ENCODE measurements at regions not wholly inside any gene's neighbourhood (a gene's known extent, or its start where the extent isn't known, plus 50 kb on each side); places are given as distances from the start of the nearest gene placed in this dataset.

DNA sequence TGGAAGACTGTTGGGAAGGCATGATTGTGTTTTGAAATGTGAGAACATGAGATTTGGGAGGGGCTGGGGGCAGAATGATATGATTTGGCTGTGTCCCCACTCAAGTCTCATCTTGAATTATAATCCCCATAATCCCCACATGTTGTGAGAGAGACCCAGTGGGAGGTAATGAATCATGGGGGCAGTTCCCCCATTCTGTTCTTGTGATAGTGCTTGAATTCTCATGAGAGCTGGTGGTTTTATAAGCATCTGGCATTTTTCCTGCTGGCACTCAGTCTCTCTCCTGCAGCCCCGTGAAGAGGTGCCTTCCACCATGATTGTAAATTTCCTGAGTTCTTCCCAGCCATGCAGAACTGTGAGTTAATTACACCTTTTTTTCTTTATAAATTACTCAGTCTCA, 430.5 kb downstream of the OTOL1 start:
- no peak for TF ChIP-seq IKZF1 (conservative IDR thresholded peaks at IDR 0.05)
- TF ChIP-seq POLR2A (IDR thresholded peaks at IDR 0.05; ENCODE audit: low read depth, low read length) = no peak
- no peak for TF ChIP-seq LARP7 (IDR thresholded peaks at IDR 0.05)
- TF ChIP-seq, protein P1, sequence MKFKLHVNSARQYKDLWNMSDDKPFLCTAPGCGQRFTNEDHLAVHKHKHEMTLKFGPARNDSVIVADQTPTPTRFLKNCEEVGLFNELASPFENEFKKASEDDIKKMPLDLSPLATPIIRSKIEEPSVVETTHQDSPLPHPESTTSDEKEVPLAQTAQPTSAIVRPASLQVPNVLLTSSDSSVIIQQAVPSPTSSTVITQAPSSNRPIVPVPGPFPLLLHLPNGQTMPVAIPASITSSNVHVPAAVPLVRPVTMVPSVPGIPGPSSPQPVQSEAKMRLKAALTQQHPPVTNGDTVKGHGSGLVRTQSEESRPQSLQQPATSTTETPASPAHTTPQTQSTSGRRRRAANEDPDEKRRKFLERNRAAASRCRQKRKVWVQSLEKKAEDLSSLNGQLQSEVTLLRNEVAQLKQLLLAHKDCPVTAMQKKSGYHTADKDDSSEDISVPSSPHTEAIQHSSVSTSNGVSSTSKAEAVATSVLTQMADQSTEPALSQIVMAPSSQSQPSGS (IDR thresholded peaks at IDR 0.05; ENCODE audit: low read length) = no peak
- no peak for TF ChIP-seq POLR2AphosphoS5 (IDR thresholded peaks at IDR 0.05; ENCODE audit: low read length)
